Heart right ventricle (tissue), 16 donors: ENCODE measurements at regions not wholly inside any gene's neighbourhood (a gene's known extent, or its start where the extent isn't known, plus 50 kb on each side); places are given as distances from the start of the nearest gene placed in this dataset.
"Not testable (repeated sequence)": the region's sequence is repeated elsewhere in the genome, so short reads cannot be mapped to it uniquely, and the experiment has no call there.

Experiments used
- ATAC-seq, 8 donors: fragments of 200-7000 bp; cut with Tn5 transposase; one replicate each; pipeline ENCODE4 v1.9.1; 2020; ENCODE audit warnings: mild to moderate bottlenecking in 8 of 8, moderate library complexity in 8 of 8, moderate number of reproducible peaks in 1 of 8
- DNase-seq, 2 donors: peaks; one replicate each; pipeline ENCODE4 v3.0.0-alpha.2; 2020
- H3K27ac ChIP-seq, 10 donors: fragments of 200-600 bp; sonication (generic) in 2 of 10; one replicate each; pipeline versions ENCODE4 v1.5.0 to v1.8.0; 2020 to 2022; ENCODE audit warnings: mild to moderate bottlenecking in 3 of 10
- H3K27me3 ChIP-seq, 7 donors: fragments of 200-600 bp; one replicate each; pipeline ENCODE4 v1.8.0; 2021 to 2022; ENCODE audit warnings: mild to moderate bottlenecking in 2 of 7
- H3K36me3 ChIP-seq, 9 donors: fragments of 200-600 bp; sonication (generic) in 1 of 9; one replicate each; pipeline versions ENCODE4 v1.5.0 to v1.8.0; 2020 to 2022; ENCODE audit warnings: mild to moderate bottlenecking in 2 of 9
- H3K4me1 ChIP-seq, 9 donors: fragments of 200-600 bp; sonication (generic) in 1 of 9; one replicate each; pipeline versions ENCODE4 v1.5.0 to v1.8.0; 2020 to 2022; ENCODE audit warnings: mild to moderate bottlenecking in 4 of 9
- H3K4me3 ChIP-seq, 10 donors: fragments of 200-600 bp; sonication (generic) in 2 of 10; one replicate each; pipeline versions ENCODE4 v1.5.0 to v1.8.0; 2020 to 2022; ENCODE audit warnings: mild to moderate bottlenecking in 7 of 10, moderate library complexity in 2 of 10
- H3K9me3 ChIP-seq, 11 donors: fragments of 200-600 bp in 10 of 11; sonication (generic) in 2 of 11; one replicate each; pipeline versions ENCODE4 v1.5.0 to v1.8.0; 2013 to 2022; ENCODE audit warnings: mild to moderate bottlenecking in 2 of 11, control low read depth in 1 of 11, moderate library complexity in 1 of 11
- CTCF ChIP-seq, 9 donors: fragments of 200-600 bp; sonication (generic) in 2 of 9; IDR thresholded peaks; one replicate each; pipeline versions ENCODE4 v1.5.0 to v1.8.0; 2021 to 2022; ENCODE audit warnings: antibody characterized with exemption in 9 of 9, mild to moderate bottlenecking in 5 of 9, moderate library complexity in 1 of 9
- WGBS, 2 donors: extraction: QIAGEN DNeasy Blood & Tissue Kit; methylation state at CpG; one replicate each; pipeline ENCODE4 v1.1.7; 2013; ENCODE audit warnings: inconsistent platforms in 1 of 2; 5-methylcytosine and 5-hydroxymethylcytosine counted together
- intact Hi-C, 10 donors: fragments of 100-400 bp; cut with DNase I; formaldehyde crosslinking; loops; one replicate each; pipeline versions ENCODE4 v1.11.1 to v1.14.2; 2022
- donor health status: Arrhythmogenic right ventricular cardiomyopathy.
- donor health status: ischemic (EF 13 %, LVEDD 7.1; RV severe dilation, severe dysfunction).
- donor health status: healthy with polysubstance abuse.
- donor health status: DM: no; HTN: yes; CAD: no.
- donor health status: DM: no; HTN: no; CAD: no.
- donor health status: ischemic (EF 25% LVEDD 6.9; RV normal size, moderate dysfunction).
- donor health status: ischemic (EF 25% LVEDD 5.7; RV mildly dilated, moderate dysfunction).
- donor health status: healthy.
- donor health status: DM: yes; HTN: yes; CAD: no.
- donor health status: Ischemic cardiomyopathy.
- donor health status: ischemic (EF 35%, LVEDD 5.7; RV mildly dilated, moderate dysfunction).
- donor health status: nonischemic (EF 11% LVEDD 7.7; RV severe dilation, severe dysfunction).
- donor health status: DM: yes; HTN: yes; CAD: no.
- donor health status: PGD.
- donor health status: ischemic (EF 29% LVEDD 5.4; RV normal size, mild dysfunction).
- donor health status: nonischemic (EF 23%, LVEDD 6.1; RV moderate dilation, normal function).

DNA sequence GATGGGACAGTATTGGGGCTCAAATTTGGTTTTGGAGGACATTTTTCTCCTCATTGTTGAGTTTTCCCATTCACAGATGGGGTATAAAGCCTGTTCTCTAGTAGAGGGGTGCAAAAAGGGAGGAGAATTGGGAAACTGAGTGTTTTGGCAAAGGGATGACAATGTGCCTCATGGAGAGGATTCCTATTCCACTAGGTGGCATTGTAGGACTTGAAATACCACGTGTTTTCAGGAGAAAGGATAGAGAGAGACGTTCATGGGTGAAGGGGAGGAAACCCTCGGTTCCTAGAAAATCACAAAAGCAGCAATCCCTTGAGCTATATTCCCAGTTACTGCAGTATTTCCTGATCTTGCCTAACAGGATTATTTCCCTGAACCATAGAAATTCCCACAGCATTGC lies 113.7 kb upstream of the SRD5A2 start:
- Histone ChIP-seq H3K27ac (no peak overlapping the region), H3K9me3 (peaks cover 0 to 94% (median 53%) of the 10 kb centered on the region in 11 donors), H3K27me3 (no peaks in the 10 kb centered on the region), H3K36me3 (no peaks in the 10 kb centered on the region), H3K4me3 (no peak overlapping the region), H3K4me1 (no peaks in the 10 kb centered on the region)
- TF ChIP-seq CTCF (IDR thresholded peaks at IDR 0.05): no peak
- ATAC-seq: no peak
- 41 to 48% methylated on average over 3 of the region's 3 CpGs for whole genome bisulfite sequencing, 2 donors
- intact Hi-C loops: no loop called here
- DNase-seq: no peak

- peaks cover 0 to 94% (median 51%) of the 10 kb centered on the region in 11 donors for H3K9me3 ChIP-seq
Measured at GRCh38 chr2:31693882-31694281, 113.1 kb upstream of the SRD5A2 start.

GRCh38 chr2:31688282-31688681 lies 107.5 kb upstream of the SRD5A2 start:
- ATAC-seq (no peak), DNase-seq (no peak)
- peaks cover 0 to 69% (median 29%) of the 10 kb centered on the region in 11 donors for H3K9me3 ChIP-seq
- no peaks in the 10 kb centered on the region for H3K4me1 ChIP-seq
- intact Hi-C loops: no loop called here
- H3K36me3 ChIP-seq: no peaks in the 10 kb centered on the region
- no peak overlapping the region for H3K4me3 ChIP-seq
- no peak overlapping the region for H3K27ac ChIP-seq
- TF ChIP-seq CTCF (IDR thresholded peaks at IDR 0.05): peak in 7 of 9 donors; percentile 29 to 54 (median 35)
- WGBS, 2 donors: 34 to 42% methylated on average over 4 of the region's 4 CpGs
- H3K27me3 ChIP-seq: peaks cover 0 to 3% (median 0%) of the 10 kb centered on the region in 7 donors

More at GRCh38 chr2:31693882-31694281, 113.1 kb upstream of the SRD5A2 start:
- no peak for ATAC-seq
- intact Hi-C loops: no loop called here
- Histone ChIP-seq H3K4me3 (no peak overlapping the region), H3K27ac (no peak overlapping the region), H3K27me3 (no peaks in the 10 kb centered on the region), H3K36me3 (no peaks in the 10 kb centered on the region), H3K4me1 (no peaks in the 10 kb centered on the region)
- 81 to 84% methylated on average over 3 of the region's 3 CpGs for WGBS, 2 donors
- no peak for TF ChIP-seq CTCF (IDR thresholded peaks at IDR 0.05)
- no peak for DNase-seq

- H3K36me3 ChIP-seq, H3K27ac ChIP-seq, H3K27me3 ChIP-seq, H3K4me1 ChIP-seq, intact Hi-C loops, DNase-seq, H3K4me3 ChIP-seq, ATAC-seq: not testable (repeated sequence)
- WGBS, 2 donors: 44 to 47% methylated on average over 4 of the region's 4 CpGs
- peaks cover 0 to 58% (median 8%) of the 10 kb centered on the region in 11 donors for H3K9me3 ChIP-seq
Measured at GRCh38 chr2:31683506-31683905, 102.8 kb upstream of the SRD5A2 start.

GRCh38 chr2:31675485-31675901 lies 94.8 kb upstream of the SRD5A2 start:
- Histone ChIP-seq H3K27ac (no peak overlapping the region), H3K9me3 (peaks cover 0 to 80% (median 19%) of the 10 kb centered on the region in 11 donors), H3K27me3 (no peaks in the 10 kb centered on the region), H3K4me3 (no peak overlapping the region), H3K4me1 (no peaks in the 10 kb centered on the region), H3K36me3 (no peaks in the 10 kb centered on the region)
- 44 to 48% methylated on average over 3 of the region's 3 CpGs for WGBS, 2 donors
- TF ChIP-seq CTCF (IDR thresholded peaks at IDR 0.05): no peak
- no peak for ATAC-seq
- no peak for DNase-seq
- intact Hi-C loops: no loop called here
